Inflammatory macrophage (primary cell): ENCODE measurements at regions not wholly inside any gene's neighbourhood (a gene's known extent, or its start where the extent isn't known, plus 50 kb on each side); places are given as distances from the start of the nearest gene placed in this dataset.
A peak's percentile ranks its signal among the peaks of the same experiment; 100 is the strongest.

Experiments
- DNase-seq, 2 donors: peaks; one replicate each; pipeline ENCODE4 v3.0.0-alpha.2; 2020 to 2022

DNA sequence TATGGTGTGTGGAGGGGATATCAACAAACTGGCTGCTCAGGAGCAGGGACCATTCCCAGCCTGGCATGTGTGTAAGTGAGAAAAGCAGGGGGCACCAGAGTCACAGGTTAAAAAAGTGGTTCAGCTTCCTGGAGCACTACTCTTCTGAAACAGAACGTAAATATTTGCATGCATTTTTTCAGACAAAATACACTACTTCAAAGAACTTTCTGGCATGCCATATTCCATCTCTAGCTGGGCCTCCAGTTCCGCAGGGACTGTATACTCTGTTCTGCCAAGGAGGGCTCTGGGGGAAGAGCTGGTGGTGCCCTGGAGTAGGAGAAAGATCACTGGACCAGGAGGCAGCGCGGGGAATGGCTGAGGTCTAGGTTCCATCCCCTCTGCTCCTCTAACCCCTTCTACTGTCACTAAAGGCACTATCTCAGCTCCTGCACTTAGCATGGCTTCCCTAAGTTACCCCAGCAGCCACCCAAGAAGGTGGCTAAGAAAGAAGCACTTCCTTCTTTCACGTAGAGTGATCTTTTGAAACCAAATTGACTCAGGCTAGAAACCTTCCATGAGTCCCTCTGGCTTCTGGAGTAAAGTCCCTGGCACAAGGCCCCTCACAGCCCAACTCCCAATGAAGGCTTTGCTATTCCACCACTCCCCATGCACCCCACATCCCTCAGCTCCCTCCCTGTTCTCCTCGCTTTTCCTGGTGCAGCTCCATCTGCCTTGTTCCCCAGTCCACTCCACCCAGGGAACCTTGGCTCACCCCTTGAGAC is 57.6 kb upstream of the CABLES1 start:
- DNase-seq: peak; percentile 62 to 70

DNA sequence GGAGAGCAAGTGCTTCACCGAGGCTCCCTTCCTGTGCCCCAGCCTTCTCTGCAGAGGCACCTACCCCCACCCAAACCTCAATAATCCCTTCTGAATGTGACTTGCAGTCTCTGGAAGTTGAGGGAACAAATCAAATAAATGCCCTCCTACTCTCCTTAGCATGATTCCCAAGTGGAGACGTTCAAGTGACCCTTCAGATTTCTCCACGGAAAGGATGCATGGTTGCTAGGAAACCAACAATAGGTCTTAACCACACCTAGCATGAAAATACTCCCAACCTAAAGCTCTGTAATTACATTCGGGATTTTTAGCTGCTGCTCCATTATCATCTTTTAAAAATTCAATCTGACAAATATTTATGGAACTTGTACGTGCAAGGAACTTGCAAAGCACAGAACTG is 50.2 kb upstream of the CABLES1 start:
- no peak for DNase-seq
